H9 (cell line): ENCODE measurements at regions not wholly inside any gene's neighbourhood (a gene's known extent, or its start where the extent isn't known, plus 50 kb on each side); places are given as distances from the start of the nearest gene placed in this dataset.

Experiments
- DNase-seq: peaks from one replicate; pipeline ENCODE4 v3.0.0-alpha.2; 2017
- H2AFZ ChIP-seq: one replicate; pipeline ENCODE4 v1.6.1; 2013; ENCODE audit warnings: mild to moderate bottlenecking, low read length, control low read depth, moderate library complexity
- H2AK5ac ChIP-seq: 2 replicates; pipeline ENCODE4 v1.6.1; 2013; ENCODE audit warnings: low read length, control low read depth, mixed read lengths; ENCODE audit not compliant: insufficient read length
- H2BK120ac ChIP-seq: one replicate; pipeline ENCODE4 v1.6.1; 2013; ENCODE audit warnings: low read depth, mild to moderate bottlenecking, low read length, control low read depth, inconsistent platforms; ENCODE audit not compliant: poor library complexity, severe bottlenecking
- H2BK12ac ChIP-seq: 2 replicates; pipeline ENCODE4 v1.6.1; 2013; ENCODE audit warnings: low read length, control low read depth, mixed read lengths, low read depth; ENCODE audit not compliant: insufficient read length
- H2BK15ac ChIP-seq: 2 replicates; pipeline ENCODE4 v1.6.1; 2013; ENCODE audit warnings: low read depth, low read length, control low read depth
- H2BK20ac ChIP-seq: one replicate; pipeline ENCODE4 v1.6.1; 2013; ENCODE audit warnings: low read depth, mild to moderate bottlenecking, low read length, control low read depth, inconsistent platforms; ENCODE audit not compliant: poor library complexity, severe bottlenecking
- H2BK5ac ChIP-seq: 2 replicates; pipeline ENCODE4 v1.6.1; 2013; ENCODE audit warnings: low read length, control low read depth, mixed read lengths; ENCODE audit not compliant: insufficient read length
- H3K14ac ChIP-seq: 2 replicates; pipeline ENCODE4 v1.6.1; 2013; ENCODE audit warnings: low read length, control low read depth; ENCODE audit not compliant: insufficient read depth
- H3K18ac ChIP-seq: 2 replicates; pipeline ENCODE4 v1.6.1; 2013; ENCODE audit warnings: low read depth, mild to moderate bottlenecking, mixed read lengths, low read length, control low read depth; ENCODE audit not compliant: insufficient read length
- H3K23ac ChIP-seq: 2 replicates; pipeline ENCODE4 v1.6.1; 2013; ENCODE audit warnings: low read length, control low read depth, mixed read lengths, low read depth; ENCODE audit not compliant: insufficient read length
- H3K23me2 ChIP-seq: 2 replicates; pipeline ENCODE4 v1.6.1; 2013; ENCODE audit warnings: low read depth, mild to moderate bottlenecking, mixed read lengths, low read length, control low read depth; ENCODE audit not compliant: insufficient read length, poor library complexity, severe bottlenecking
- H3K27ac ChIP-seq: 2 replicates; pipeline ENCODE4 v1.5.1; 2013; ENCODE audit warnings: low read length, control low read depth, mixed read lengths, low read depth; ENCODE audit not compliant: insufficient read length
- H3K27me3 ChIP-seq: 2 replicates; pipeline ENCODE4 v1.6.1; 2013; ENCODE audit warnings: low read length, control low read depth, inconsistent platforms; ENCODE audit not compliant: insufficient read depth
- H3K4ac ChIP-seq: 2 replicates; pipeline ENCODE4 v1.6.1; 2013; ENCODE audit warnings: low read depth, mild to moderate bottlenecking, control low read depth, inconsistent platforms, low read length, moderate library complexity
- H3K4me1 ChIP-seq: 2 replicates; pipeline ENCODE4 v1.6.1; 2013; ENCODE audit warnings: low read length, control low read depth, inconsistent platforms; ENCODE audit not compliant: insufficient read depth
- H3K4me2 ChIP-seq: 2 replicates; pipeline ENCODE4 v1.6.1; 2013; ENCODE audit warnings: low read length, control low read depth, mixed read lengths; ENCODE audit not compliant: insufficient read length, insufficient read depth
- H3K56ac ChIP-seq: 2 replicates; pipeline ENCODE4 v1.6.1; 2013; ENCODE audit warnings: low read depth, mild to moderate bottlenecking, mixed read lengths, low read length, control low read depth; ENCODE audit not compliant: insufficient read length
- H3K79me1 ChIP-seq: 2 replicates; pipeline ENCODE4 v1.6.1; 2013; ENCODE audit warnings: low read depth, mild to moderate bottlenecking, moderate library complexity, low read length, control low read depth, inconsistent platforms; ENCODE audit not compliant: insufficient read depth, poor library complexity, severe bottlenecking
- H3K79me2 ChIP-seq: 2 replicates; pipeline ENCODE4 v1.6.1; 2013; ENCODE audit warnings: low read length, control low read depth, inconsistent platforms; ENCODE audit not compliant: insufficient read depth
- H3K9ac ChIP-seq: 2 replicates; pipeline ENCODE4 v1.6.1; 2013; ENCODE audit warnings: low read length, control low read depth, mixed read lengths; ENCODE audit not compliant: insufficient read length; ENCODE audit errors: extremely low read depth
- H3K9me3 ChIP-seq: one replicate; pipeline ENCODE4 v1.6.1; 2013; ENCODE audit warnings: low read depth, low read length, inconsistent platforms; ENCODE audit not compliant: control insufficient read depth
- H3T11ph ChIP-seq: one replicate; pipeline ENCODE4 v1.6.1; 2013; ENCODE audit warnings: mild to moderate bottlenecking, low read length, control low read depth, inconsistent platforms
- H4K20me1 ChIP-seq: one replicate; pipeline ENCODE4 v1.6.1; 2013; ENCODE audit not compliant: control insufficient read depth, insufficient read length, insufficient read depth
- H4K5ac ChIP-seq: 2 replicates; pipeline ENCODE4 v1.6.1; 2013; ENCODE audit warnings: low read depth, mild to moderate bottlenecking, mixed read lengths, low read length, control low read depth; ENCODE audit not compliant: insufficient read length
- H4K8ac ChIP-seq: replicated peaks from 2 replicates; pipeline ENCODE4 v1.6.1; 2013; ENCODE audit warnings: low read length, control low read depth, mixed read lengths, low read depth; ENCODE audit not compliant: insufficient read length
- H4K91ac ChIP-seq: 2 replicates; pipeline ENCODE4 v1.6.1; 2013; ENCODE audit warnings: low read depth, mild to moderate bottlenecking, moderate library complexity, mixed read lengths, low read length, control low read depth; ENCODE audit not compliant: insufficient read length
- H3K27ac Mint-ChIP-seq, 3 experiments: 2 replicates in 2 of 3; 3 replicates in 1 of 3; pipeline ENCODE4 v1.8.0; 2020 to 2021; ENCODE audit warnings: mixed read lengths in 3 of 3, mild to moderate bottlenecking in 1 of 3, moderate library complexity in 1 of 3
- H3K27me3 Mint-ChIP-seq: 2 replicates; pipeline ENCODE4 v1.8.0; 2021; ENCODE audit warnings: low read depth, mild to moderate bottlenecking, moderate library complexity, mixed read lengths
- H3K36me3 Mint-ChIP-seq, 3 experiments: 2 replicates in 2 of 3; 3 replicates in 1 of 3; pipeline ENCODE4 v1.8.0; 2020 to 2021; ENCODE audit warnings: low read depth in 3 of 3, mixed read lengths in 3 of 3; ENCODE audit not compliant: insufficient read depth in 1 of 3
- H3K4me1 Mint-ChIP-seq, 2 experiments: 2 replicates each; pipeline ENCODE4 v1.8.0; 2020; ENCODE audit warnings: mixed read lengths in 2 of 2
- H3K4me3 Mint-ChIP-seq, 2 experiments: 2 replicates in 1 of 2; 3 replicates in 1 of 2; pipeline ENCODE4 v1.8.0; 2020 to 2021; ENCODE audit warnings: mild to moderate bottlenecking in 2 of 2, mixed read lengths in 2 of 2, moderate library complexity in 1 of 2
- H3K9me3 Mint-ChIP-seq, 2 experiments: 2 replicates in 1 of 2; 3 replicates in 1 of 2; pipeline ENCODE4 v1.8.0; 2020; ENCODE audit warnings: mild to moderate bottlenecking in 2 of 2, mixed read lengths in 2 of 2, moderate library complexity in 1 of 2
- CTCF ChIP-seq: fragments of 200-600 bp; sonication (generic); conservative IDR thresholded peaks from 3 replicates; pipeline ENCODE4 v1.8.0; 2021; ENCODE audit warnings: antibody characterized with exemption, mild to moderate bottlenecking
- WGBS: extraction: QIAGEN DNeasy Blood & Tissue Kit; methylation state at CpG from one replicate; pipeline ENCODE4 v1.1.7; 2013; ENCODE audit warnings: missing lambda C conversion rate, low lambda C conversion rate, mixed read lengths; ENCODE audit not compliant: insufficient read length; ENCODE audit errors: extremely low coverage; 5-methylcytosine and 5-hydroxymethylcytosine counted together

- no CpG with 5 or more reads among the region's 1 CpG for WGBS
- Histone ChIP-seq H2BK20ac (no peak overlapping the region), H3K23me2 (no peaks in the 10 kb centered on the region), H4K91ac (no peak overlapping the region), H3K23ac (no peak overlapping the region), H3K4me2 (no peak overlapping the region), H3K9me3 (no peaks in the 10 kb centered on the region), H2BK5ac (no peak overlapping the region), H4K20me1 (no peaks in the 10 kb centered on the region), H2BK15ac (no peak overlapping the region), H3K14ac (no peak overlapping the region), H3K4me1 (no peaks in the 10 kb centered on the region), H3K4ac (no peak overlapping the region), H3K27ac (no peak overlapping the region), H3K18ac (no peak overlapping the region), H3K79me2 (no peaks in the 10 kb centered on the region), H3K56ac (no peak overlapping the region), H4K5ac (no peak overlapping the region), H3K27me3 (no peaks in the 10 kb centered on the region), H2BK120ac (no peak overlapping the region), H2AK5ac (no peak overlapping the region), H4K8ac (no peak overlapping the region), H2AFZ (no peak overlapping the region), H3T11ph (no peak overlapping the region), H3K9ac (no peak overlapping the region), H2BK12ac (no peak overlapping the region), H3K79me1 (no peaks in the 10 kb centered on the region)
- Mint-ChIP-seq H3K27ac (no peak overlapping the region), H3K9me3 (peaks cover 0 to 8% of the 10 kb centered on the region in 2 experiments; a peak in 2 of 5 replicates), H3K4me1 (peaks cover 0 to 2% of the 10 kb centered on the region in 2 experiments; a peak in 1 of 4 replicates), H3K36me3 (no peaks in the 10 kb centered on the region; a peak in 1 of 7 replicates), H3K4me3 (no peak overlapping the region), H3K27me3 (no peaks in the 10 kb centered on the region)
- DNase-seq, result no peak
- no peak for TF ChIP-seq CTCF
Observed at GRCh38 chr13:84931264-84931663, 868.0 kb downstream of the SLITRK6 start.
